Naive thymus-derived CD8-positive, alpha-beta T cell (primary cell): ENCODE measurements at regions not wholly inside any gene's neighbourhood (a gene's known extent, or its start where the extent isn't known, plus 50 kb on each side); places are given as distances from the start of the nearest gene placed in this dataset.

Experiments
- ATAC-seq, 2 donors: fragments of 150-1000 bp; cut with Tn5 transposase in 1 of 2; sonication (Bioruptor Pico), chemical (Tn5 transposase) in 1 of 2; 1 replicate in 1 of 2; 2 replicates in 1 of 2; pipeline ENCODE4 v1.10.0; 2021; ENCODE audit warnings: mild to moderate bottlenecking in 2 of 2, moderate library complexity in 2 of 2
- POLR2A ChIA-PET: fragments of 350-600 bp; sonication (Branson Sonifier 250); formaldehyde crosslinking; loops from one replicate; lab custom pipeline; 2021; ENCODE audit warnings: antibody characterized with exemption; lab: Charles Lee
- DNase-seq, 10 donors: peaks; one replicate each; pipeline versions ENCODE4 v3.0.0 to v3.0.0-alpha.2; 2020 to 2022
- H3K27ac Mint-ChIP-seq, 10 donors: one replicate each; pipeline ENCODE4 v1.8.0; 2020 to 2022; ENCODE audit warnings: mild to moderate bottlenecking in 10 of 10, mixed read lengths in 10 of 10, moderate library complexity in 4 of 10, inconsistent platforms in 1 of 10
- H3K27me3 Mint-ChIP-seq, 5 donors: one replicate each; pipeline ENCODE4 v1.8.0; 2021 to 2022; ENCODE audit warnings: mixed read lengths in 5 of 5
- H3K36me3 Mint-ChIP-seq, 3 donors: one replicate each; pipeline ENCODE4 v1.8.0; 2020 to 2022; ENCODE audit warnings: mixed read lengths in 3 of 3, mild to moderate bottlenecking in 2 of 3, inconsistent platforms in 1 of 3
- H3K4me1 Mint-ChIP-seq, 4 donors: one replicate each; pipeline ENCODE4 v1.8.0; 2021 to 2022; ENCODE audit warnings: mixed read lengths in 4 of 4
- H3K4me3 Mint-ChIP-seq, 10 donors: one replicate each; pipeline ENCODE4 v1.8.0; 2020 to 2022; ENCODE audit warnings: mild to moderate bottlenecking in 10 of 10, mixed read lengths in 10 of 10, moderate library complexity in 6 of 10, inconsistent platforms in 1 of 10
- H3K9me3 Mint-ChIP-seq, 9 donors: one replicate each; pipeline ENCODE4 v1.8.0; 2020 to 2022; ENCODE audit warnings: mixed read lengths in 9 of 9, mild to moderate bottlenecking in 3 of 9, inconsistent platforms in 1 of 9, moderate library complexity in 1 of 9

DNA sequence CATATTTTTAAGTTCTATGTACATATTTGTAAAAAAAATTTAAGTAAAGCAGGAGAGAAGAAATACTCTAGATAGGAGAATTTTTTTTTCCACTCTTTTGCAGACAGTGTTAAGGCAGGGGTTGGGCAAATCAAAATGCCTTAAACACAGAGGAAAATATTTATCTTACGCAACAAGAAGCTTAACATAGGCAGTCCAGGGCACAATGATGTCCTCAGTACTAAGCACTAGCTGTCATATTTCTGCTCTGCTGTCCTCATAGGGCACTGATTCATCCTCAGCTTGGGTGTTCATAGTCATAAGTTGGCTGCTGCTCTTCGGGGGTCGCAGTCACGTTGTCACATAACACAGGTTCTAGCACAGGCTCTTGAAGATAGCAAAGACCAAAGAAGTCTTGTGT is 247.4 kb downstream of the PTBP2 start:
- POLR2A ChIA-PET = no interaction called here
- H3K4me3 Mint-ChIP-seq = no peak overlapping the region
- no peak overlapping the region for H3K27ac Mint-ChIP-seq
- H3K27me3 Mint-ChIP-seq = peaks cover 7 to 56% (median 31%) of the 10 kb centered on the region in 5 donors
- no peaks in the 10 kb centered on the region for H3K4me1 Mint-ChIP-seq
- no peaks in the 10 kb centered on the region for H3K36me3 Mint-ChIP-seq
- H3K9me3 Mint-ChIP-seq = no peaks in the 10 kb centered on the region
- DNase-seq = no peak
- no peak for ATAC-seq

DNA sequence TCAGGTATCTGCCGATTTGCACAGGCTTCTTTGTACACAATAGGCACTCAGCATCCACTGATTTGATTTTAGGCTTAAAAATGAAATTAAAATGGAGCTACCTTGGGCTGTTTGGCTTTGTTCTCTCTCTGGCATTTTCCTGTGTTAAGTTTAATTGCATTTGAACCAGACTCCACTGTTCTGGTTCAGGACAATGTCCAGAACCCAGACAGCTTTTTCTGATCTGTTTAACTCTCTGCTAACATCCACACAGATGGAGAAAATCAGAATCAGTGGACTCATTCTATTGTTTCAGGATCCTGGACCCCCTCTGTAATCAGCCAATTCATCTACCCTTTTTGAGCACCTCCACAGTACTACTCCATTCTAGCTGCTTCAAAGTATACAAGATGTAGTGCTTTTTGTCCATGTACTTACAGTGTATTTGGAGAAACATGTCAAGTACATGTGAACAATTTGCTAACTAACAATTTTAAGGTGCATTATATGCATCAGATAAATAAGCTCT is 248.1 kb downstream of the PTBP2 start:
- ATAC-seq (no peak), DNase-seq (no peak)
- Mint-ChIP-seq H3K4me1 (no peaks in the 10 kb centered on the region), H3K9me3 (no peaks in the 10 kb centered on the region), H3K27ac (no peak overlapping the region), H3K27me3 (peaks cover 7 to 53% (median 34%) of the 10 kb centered on the region in 5 donors), H3K4me3 (no peak overlapping the region), H3K36me3 (no peaks in the 10 kb centered on the region)
- POLR2A ChIA-PET = no interaction called here

DNA sequence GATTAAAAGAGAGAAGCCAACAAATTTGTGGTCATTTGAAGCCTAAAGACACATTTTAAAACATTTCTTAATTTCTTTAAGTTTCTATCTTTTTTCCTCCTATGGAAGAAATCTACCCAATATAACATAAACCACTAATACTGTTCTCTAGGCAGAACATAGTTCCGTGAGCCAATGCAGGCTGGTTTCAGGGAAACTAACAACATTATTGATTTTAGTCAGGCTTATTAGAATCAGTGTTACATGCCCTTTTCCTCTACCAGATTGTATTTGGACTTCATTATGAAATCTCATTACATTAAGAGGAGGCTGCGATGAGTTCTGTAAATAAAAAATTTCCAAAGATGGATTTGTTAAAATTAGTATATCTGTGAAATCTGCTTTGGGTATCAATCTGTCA is 249.9 kb downstream of the PTBP2 start:
- Mint-ChIP-seq H3K27me3 (peaks cover 13 to 62% (median 38%) of the 10 kb centered on the region in 5 donors), H3K9me3 (peaks cover 0 to 2% (median 0%) of the 10 kb centered on the region in 9 donors), H3K4me1 (no peaks in the 10 kb centered on the region), H3K4me3 (no peak overlapping the region), H3K27ac (no peak overlapping the region), H3K36me3 (no peaks in the 10 kb centered on the region)
- POLR2A ChIA-PET = no interaction called here
- ATAC-seq = no peak
- DNase-seq = no peak

DNA sequence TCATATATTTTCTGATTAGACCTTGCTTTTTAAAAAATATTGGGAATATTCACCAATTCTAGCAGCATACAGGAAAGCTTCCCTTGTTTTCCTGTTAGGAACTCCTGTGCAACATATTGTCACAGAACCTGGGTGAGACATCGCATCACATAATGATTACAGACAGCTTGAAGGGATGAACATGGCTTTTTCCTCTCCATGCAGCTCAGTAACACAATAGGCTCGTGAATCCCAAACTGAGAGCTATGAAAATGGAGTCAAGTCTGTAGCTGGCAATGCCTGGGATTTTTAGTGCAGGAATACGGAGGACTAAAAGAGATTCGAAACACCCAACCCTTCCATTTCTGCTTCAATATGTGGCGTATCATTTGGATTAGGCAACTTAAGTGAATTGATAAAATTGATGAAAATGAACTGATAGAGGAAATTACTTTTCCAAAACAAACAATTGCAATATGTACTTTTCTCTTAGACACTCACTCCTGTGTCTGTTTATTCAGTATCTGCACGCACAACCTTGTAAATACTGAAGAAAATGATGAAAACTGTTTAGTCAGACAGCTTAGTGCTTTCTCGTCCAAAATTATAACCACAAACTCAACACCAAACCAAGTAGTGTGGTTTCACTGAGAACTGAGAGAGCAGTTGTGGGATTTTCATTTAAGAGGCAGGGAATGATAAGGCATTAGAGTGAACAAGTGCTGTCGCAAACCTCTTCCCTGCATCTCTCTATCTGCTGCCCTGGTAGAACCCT is 250.4 kb downstream of the PTBP2 start:
- Mint-ChIP-seq H3K27ac (no peak overlapping the region), H3K9me3 (peaks cover 0 to 3% (median 0%) of the 10 kb centered on the region in 9 donors), H3K36me3 (no peaks in the 10 kb centered on the region), H3K4me1 (no peaks in the 10 kb centered on the region), H3K4me3 (no peak overlapping the region), H3K27me3 (peaks cover 15 to 64% (median 35%) of the 10 kb centered on the region in 5 donors)
- DNase-seq (no peak), ATAC-seq (no peak)
- POLR2A ChIA-PET = interaction anchor here (0.6 kb wide), 1 partner anchor 411 kb away, joined by 4 read pairs; no protein-coding TSS in a partner anchor

DNA sequence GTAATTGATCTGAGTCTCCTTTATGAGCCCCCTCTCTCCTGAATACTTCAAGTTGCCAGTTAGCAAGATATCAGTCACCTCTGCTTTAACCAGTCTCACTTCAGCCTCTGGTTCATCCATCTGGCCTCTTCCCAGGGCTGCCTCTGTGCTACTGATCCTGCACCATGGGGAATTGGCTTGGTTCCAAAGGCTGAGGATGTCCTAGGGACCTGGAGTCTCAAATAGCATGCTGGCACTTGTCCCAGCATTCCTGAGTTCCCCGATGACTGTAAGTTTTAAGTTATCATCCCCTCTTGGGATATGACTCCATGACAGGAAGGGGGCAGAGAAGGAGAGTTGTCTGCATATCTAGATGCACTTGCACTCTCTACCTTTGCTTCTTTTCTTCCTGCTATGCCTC is 252.0 kb downstream of the PTBP2 start:
- no peaks in the 10 kb centered on the region for H3K4me1 Mint-ChIP-seq
- no peak for ATAC-seq
- DNase-seq = no peak
- H3K27me3 Mint-ChIP-seq = peaks cover 14 to 63% (median 25%) of the 10 kb centered on the region in 5 donors
- no peaks in the 10 kb centered on the region for H3K36me3 Mint-ChIP-seq
- H3K9me3 Mint-ChIP-seq = peaks cover 0 to 3% (median 0%) of the 10 kb centered on the region in 9 donors
- H3K27ac Mint-ChIP-seq = no peak overlapping the region
- H3K4me3 Mint-ChIP-seq = no peak overlapping the region
- POLR2A ChIA-PET = no interaction called here

DNA sequence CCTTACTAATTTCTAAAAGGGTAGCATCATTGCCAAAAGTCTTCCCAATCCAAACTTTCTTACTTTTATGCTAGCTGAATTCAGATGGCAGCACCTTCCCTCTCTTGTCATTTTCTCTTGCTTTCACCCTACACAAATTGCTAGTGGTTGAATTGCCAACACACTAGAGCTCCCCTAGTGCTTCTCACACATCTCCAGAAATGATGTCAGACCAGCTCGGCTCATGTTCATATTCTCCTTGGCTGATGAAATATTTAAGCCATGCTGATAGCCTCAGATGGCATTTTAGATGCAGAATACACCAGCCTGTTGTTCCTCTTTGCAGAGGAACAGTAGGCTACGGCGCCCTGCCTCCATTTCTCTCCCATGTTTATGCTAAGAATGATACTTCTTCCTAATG is 256.9 kb downstream of the PTBP2 start:
- Mint-ChIP-seq H3K27ac (no peak overlapping the region), H3K9me3 (peaks cover 0 to 3% (median 0%) of the 10 kb centered on the region in 9 donors), H3K4me3 (no peak overlapping the region), H3K27me3 (peaks cover 5 to 33% (median 11%) of the 10 kb centered on the region in 5 donors), H3K4me1 (no peaks in the 10 kb centered on the region), H3K36me3 (no peaks in the 10 kb centered on the region)
- DNase-seq (no peak), ATAC-seq (no peak)
- POLR2A ChIA-PET = no interaction called here

DNA sequence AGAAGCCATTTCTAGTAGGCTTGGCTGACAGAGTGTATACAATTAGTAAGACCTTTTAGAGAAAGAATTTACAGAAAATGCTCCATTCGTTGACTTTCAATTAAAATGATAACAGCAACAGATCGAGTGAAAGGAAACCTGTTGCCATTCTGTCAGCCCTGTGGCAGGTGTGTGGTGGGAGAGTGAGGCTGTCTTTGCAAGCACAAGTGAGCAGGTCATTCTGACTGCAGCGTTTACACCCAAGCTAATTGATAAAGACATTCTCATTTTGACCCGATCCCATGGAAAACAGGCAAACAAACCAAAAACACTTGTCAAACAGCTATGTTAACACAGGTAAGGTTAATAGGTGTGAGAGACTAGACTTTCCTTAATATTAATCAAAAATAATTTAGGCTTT is 257.3 kb downstream of the PTBP2 start:
- POLR2A ChIA-PET = no interaction called here
- H3K4me1 Mint-ChIP-seq = no peaks in the 10 kb centered on the region
- H3K36me3 Mint-ChIP-seq = no peaks in the 10 kb centered on the region
- no peak for ATAC-seq
- no peak overlapping the region for H3K4me3 Mint-ChIP-seq
- H3K9me3 Mint-ChIP-seq = peaks cover 0 to 3% (median 0%) of the 10 kb centered on the region in 9 donors
- H3K27ac Mint-ChIP-seq = no peak overlapping the region
- no peak for DNase-seq
- peaks cover 2 to 29% (median 11%) of the 10 kb centered on the region in 5 donors for H3K27me3 Mint-ChIP-seq

DNA sequence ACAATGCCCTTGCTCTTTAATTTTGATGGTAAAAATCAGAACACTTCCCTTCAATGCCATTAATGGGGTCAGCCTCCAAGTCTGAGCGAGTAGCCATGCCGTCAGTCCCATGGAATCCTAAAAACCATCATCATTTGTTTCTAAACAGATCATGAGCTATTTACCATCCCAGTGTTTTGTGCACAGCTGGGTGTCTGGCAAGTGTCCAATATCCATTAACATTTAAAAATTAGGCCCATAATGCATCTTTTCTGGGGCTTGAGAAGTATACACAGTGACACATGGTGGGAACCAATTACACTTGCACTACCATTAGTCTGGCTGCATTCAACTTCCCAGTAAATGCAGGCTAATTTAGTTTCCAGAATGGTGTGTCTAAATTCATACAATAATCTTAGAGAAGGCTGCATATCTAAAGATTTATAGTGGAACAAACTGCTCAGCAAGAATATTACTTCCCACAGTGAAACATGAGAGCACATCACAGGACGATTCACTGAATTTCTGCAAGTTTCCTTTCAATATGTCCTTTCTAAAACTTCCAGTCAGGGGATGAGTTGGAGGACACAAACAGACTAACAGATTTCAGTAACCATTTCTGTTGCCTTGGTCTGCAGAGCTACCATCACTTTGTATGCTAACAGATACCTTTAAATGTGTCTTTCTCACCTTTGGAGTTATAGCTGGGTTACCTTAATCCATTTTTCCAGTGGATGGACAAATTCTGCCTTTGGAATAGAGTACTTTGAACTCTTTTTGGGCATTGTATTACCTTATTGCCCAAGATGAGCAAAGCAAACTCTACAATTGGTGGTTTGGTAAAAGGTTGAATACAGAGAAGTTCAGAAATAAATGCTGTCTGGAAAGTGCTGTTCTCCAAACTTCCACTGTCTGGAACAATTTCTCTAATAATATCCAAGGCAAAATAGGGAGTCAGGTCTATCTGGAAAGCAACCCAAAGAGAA is 258.0 kb downstream of the PTBP2 start:
- peaks cover 0 to 31% (median 11%) of the 10 kb centered on the region in 5 donors for H3K27me3 Mint-ChIP-seq
- POLR2A ChIA-PET = no interaction called here
- H3K4me1 Mint-ChIP-seq = no peaks in the 10 kb centered on the region
- ATAC-seq (no peak), DNase-seq (no peak)
- peaks cover 0 to 3% (median 0%) of the 10 kb centered on the region in 9 donors for H3K9me3 Mint-ChIP-seq
- no peak overlapping the region for H3K4me3 Mint-ChIP-seq
- no peak overlapping the region for H3K27ac Mint-ChIP-seq
- H3K36me3 Mint-ChIP-seq = no peaks in the 10 kb centered on the region

DNA sequence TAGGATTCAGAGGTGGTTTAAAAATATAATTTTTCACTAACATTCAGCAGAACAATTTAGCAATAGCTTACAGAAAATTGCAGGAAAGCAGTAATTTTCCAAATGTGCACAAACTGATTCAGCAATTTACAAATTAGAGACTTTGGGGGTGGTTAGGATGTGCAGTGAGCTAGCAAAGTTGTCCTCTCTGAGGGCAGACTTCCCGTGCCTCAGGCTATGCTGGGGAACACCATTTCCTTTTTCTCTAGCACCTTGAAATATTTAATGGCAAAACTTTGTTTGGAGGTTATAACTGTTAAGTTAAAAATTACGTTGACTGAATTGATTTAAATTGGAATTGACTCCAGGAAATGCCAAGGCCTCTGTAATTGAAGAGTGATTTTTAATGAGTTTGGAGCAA is 258.9 kb downstream of the PTBP2 start:
- Mint-ChIP-seq H3K36me3 (no peaks in the 10 kb centered on the region), H3K9me3 (peaks cover 0 to 6% (median 1%) of the 10 kb centered on the region in 9 donors), H3K4me1 (no peaks in the 10 kb centered on the region), H3K27me3 (peaks cover 0 to 38% (median 9%) of the 10 kb centered on the region in 5 donors), H3K27ac (no peak overlapping the region), H3K4me3 (no peak overlapping the region)
- DNase-seq = no peak
- no peak for ATAC-seq
- POLR2A ChIA-PET = no interaction called here

DNA sequence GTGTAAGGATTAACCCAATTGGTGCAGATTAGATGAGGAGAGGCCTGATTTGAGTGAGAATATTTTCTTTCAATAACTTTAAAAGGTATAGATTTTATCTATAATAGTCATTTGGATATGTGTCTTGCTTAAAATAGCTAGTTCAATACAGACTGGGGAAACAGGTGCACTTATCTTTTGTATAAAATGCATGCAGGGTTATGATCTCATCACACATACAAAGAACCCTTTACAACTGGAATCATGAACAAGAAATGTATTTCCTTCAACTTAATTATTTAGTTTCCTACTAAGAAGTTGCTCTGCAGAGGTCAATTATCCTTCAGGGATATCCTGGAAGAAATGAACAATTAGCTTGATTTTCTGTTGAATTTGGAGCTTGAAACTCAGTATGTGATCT is 259.6 kb downstream of the PTBP2 start:
- H3K4me3 Mint-ChIP-seq = no peak overlapping the region
- H3K4me1 Mint-ChIP-seq = no peaks in the 10 kb centered on the region
- no peaks in the 10 kb centered on the region for H3K36me3 Mint-ChIP-seq
- POLR2A ChIA-PET = no interaction called here
- DNase-seq (no peak), ATAC-seq (no peak)
- H3K9me3 Mint-ChIP-seq = peaks cover 0 to 11% (median 4%) of the 10 kb centered on the region in 9 donors
- peaks cover 0 to 30% (median 7%) of the 10 kb centered on the region in 5 donors for H3K27me3 Mint-ChIP-seq
- H3K27ac Mint-ChIP-seq = no peak overlapping the region

DNA sequence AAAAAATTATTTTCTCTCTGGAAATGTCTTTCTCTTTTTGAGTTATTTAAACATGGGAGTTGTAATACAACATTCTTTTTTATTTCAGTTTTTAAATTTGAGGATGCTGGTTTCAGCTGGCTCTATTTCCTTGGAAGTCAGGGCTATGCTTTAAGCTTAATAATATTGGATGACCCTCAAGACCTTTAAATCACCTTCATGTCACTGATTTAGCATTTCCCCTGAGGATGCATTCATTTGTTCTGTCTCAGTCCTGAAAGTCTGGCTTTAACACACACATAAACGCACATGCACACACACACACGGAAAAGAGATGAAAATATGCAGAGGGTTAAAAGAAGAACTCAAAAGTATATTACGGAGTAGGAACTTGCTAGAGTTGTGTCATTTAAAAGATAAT is 260.5 kb downstream of the PTBP2 start:
- Mint-ChIP-seq H3K4me1 (no peaks in the 10 kb centered on the region), H3K36me3 (no peaks in the 10 kb centered on the region), H3K9me3 (peaks cover 0 to 11% (median 4%) of the 10 kb centered on the region in 9 donors), H3K27ac (no peak overlapping the region), H3K4me3 (no peak overlapping the region), H3K27me3 (peaks cover 0 to 23% (median 3%) of the 10 kb centered on the region in 5 donors)
- POLR2A ChIA-PET = interaction anchor here (0.7 kb wide), 1 partner anchor 596 kb away, joined by 6 read pairs; no protein-coding TSS in a partner anchor
- ATAC-seq (no peak), DNase-seq (no peak)

DNA sequence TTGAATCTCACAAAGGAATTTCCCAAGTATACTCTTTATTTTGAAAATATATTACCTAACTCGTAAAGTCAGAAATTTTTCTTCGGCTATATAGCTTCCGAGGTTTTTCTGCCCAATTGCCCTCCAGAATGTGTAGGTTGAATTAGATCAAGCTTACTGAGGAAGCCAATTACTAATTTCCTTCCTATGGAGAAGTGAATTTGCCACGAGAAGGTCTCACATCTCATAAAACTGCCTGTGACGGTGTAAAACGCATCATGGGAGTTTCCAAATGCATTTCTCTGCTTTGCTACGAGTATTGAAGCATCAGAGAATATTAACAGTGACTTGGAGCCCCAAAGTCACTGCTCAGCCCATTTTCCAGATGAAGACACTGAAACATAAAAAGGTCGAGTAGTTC is 262.3 kb downstream of the PTBP2 start:
- no peaks in the 10 kb centered on the region for H3K4me1 Mint-ChIP-seq
- DNase-seq (no peak), ATAC-seq (no peak)
- H3K9me3 Mint-ChIP-seq = peaks cover 0 to 11% (median 4%) of the 10 kb centered on the region in 9 donors
- POLR2A ChIA-PET = no interaction called here
- no peak overlapping the region for H3K27ac Mint-ChIP-seq
- H3K27me3 Mint-ChIP-seq = peaks cover under 1 to 29% (median 4%) of the 10 kb centered on the region in 5 donors
- no peak overlapping the region for H3K4me3 Mint-ChIP-seq
- no peaks in the 10 kb centered on the region for H3K36me3 Mint-ChIP-seq
